GM18505 (cell line): ENCODE measurements at regions not wholly inside any gene's neighbourhood (a gene's known extent, or its start where the extent isn't known, plus 50 kb on each side); places are given as distances from the start of the nearest gene placed in this dataset.
A peak's percentile ranks its signal among the peaks of the same experiment; 100 is the strongest.

ENCODE experiments used
- ATAC-seq: cut with Tn5 transposase; IDR thresholded peaks from one replicate; pipeline ENCODE4 v1.9.1; 2021; ENCODE audit not compliant: unreplicated experiment
- POLR2A ChIP-seq: IDR thresholded peaks from 4 replicates; pipeline ENCODE4 v1.6.1; 2011; ENCODE audit warnings: borderline replicate concordance; ENCODE audit not compliant: insufficient read depth, insufficient read length; ENCODE audit errors: extremely low read depth

GRCh38 chr10:60654813-60655464 lies 123.3 kb upstream of the CDK1 start:
- ATAC-seq: no peak

DNA sequence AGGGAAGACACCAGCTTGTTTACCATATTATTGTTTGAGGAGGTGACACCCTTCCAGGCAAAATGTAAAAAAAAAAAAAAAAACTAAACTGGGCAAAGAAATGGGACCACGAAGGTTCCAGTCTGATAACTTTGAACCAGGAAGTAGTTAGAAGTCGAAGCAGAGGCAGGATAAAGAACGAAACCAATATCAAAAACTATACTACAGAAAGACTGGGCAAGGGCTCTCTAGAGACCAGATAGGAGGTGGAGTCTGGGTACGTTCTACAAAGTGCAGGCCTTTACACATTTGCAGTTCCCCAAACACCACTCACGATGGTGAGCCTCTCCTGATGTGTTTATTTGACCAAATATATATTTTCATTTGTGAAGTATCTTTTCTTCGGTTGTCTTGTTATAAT lies 125.7 kb upstream of the CDK1 start:
- no peak for TF ChIP-seq POLR2A
- peak; percentile 88 for ATAC-seq

More at GRCh38 chr10:60654813-60655464, 123.3 kb upstream of the CDK1 start:
- TF ChIP-seq POLR2A: no peak

- no peak for TF ChIP-seq POLR2A
- ATAC-seq: no peak
These were observed 127.9 kb upstream of the CDK1 start for GRCh38 chr10:60650378-60650800.

GRCh38 chr10:60649485-60650377 lies 128.5 kb upstream of the CDK1 start:
- no peak for ATAC-seq
- no peak for TF ChIP-seq POLR2A

GRCh38 chr10:60648761-60649160 lies 129.5 kb upstream of the CDK1 start:
- no peak for TF ChIP-seq POLR2A
- ATAC-seq: no peak

- no peak for TF ChIP-seq POLR2A
- ATAC-seq: peak; percentile 63
These were observed 131.1 kb upstream of the CDK1 start for GRCh38 chr10:60646966-60647796.

GRCh38 chr10:60645980-60646379 lies 132.3 kb upstream of the CDK1 start:
- no peak for ATAC-seq
- no peak for TF ChIP-seq POLR2A

- no peak for TF ChIP-seq POLR2A
- ATAC-seq: no peak
These were observed 133.7 kb upstream of the CDK1 start for GRCh38 chr10:60644436-60645130.

DNA sequence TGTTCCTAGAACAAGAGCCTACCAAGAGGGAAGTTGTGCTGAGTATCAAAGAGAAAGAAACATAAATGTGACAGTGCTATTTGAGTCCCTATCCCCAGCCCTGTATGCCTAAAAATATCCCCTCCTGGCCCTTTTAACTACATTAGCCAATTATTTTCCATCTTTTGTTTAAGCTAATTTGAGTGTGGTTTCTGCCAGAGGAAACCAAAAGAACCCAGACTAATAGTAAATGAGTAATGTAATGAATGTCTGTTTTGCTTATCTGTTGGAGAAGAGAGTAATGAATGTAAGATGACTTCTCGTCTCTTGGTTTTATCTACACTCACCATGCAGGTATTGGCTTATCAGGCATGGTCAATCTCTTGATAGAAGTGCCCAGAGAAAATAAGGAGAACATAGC lies 134.4 kb upstream of the CDK1 start:
- ATAC-seq: no peak

DNA sequence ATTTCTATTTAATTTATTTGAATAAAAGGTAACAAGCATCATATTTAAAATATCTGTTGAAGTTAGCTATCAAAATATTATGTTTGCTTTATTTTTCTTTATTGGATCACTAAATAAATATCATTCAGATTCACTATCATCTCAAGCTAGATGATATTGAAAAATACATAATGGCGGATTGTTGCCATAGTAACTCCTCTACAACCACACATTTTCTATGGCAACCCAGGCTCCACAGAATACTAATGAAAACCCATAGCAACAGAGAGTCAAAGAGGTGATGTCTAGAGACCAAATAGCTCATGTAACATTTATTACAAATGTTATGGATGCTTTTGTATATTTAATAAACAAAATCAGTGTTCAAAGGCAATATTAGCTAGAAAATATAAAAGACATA lies 148.9 kb upstream of the CDK1 start:
- no peak for TF ChIP-seq POLR2A

More for the DNA sequence above, 134.4 kb upstream of the CDK1 start:
- TF ChIP-seq POLR2A: no peak

GRCh38 chr10:60627778-60628748 lies 150.2 kb upstream of the CDK1 start:
- TF ChIP-seq POLR2A: no peak
- ATAC-seq: no peak

More for the DNA sequence above, 148.9 kb upstream of the CDK1 start:
- ATAC-seq: no peak

GRCh38 chr10:60626037-60626436 lies 152.2 kb upstream of the CDK1 start:
- TF ChIP-seq POLR2A: no peak
- no peak for ATAC-seq

GRCh38 chr10:60623627-60624026 lies 154.7 kb upstream of the CDK1 start:
- TF ChIP-seq POLR2A: no peak
- ATAC-seq: no peak
